HG03196 (cell line): ENCODE measurements at regions not wholly inside any gene's neighbourhood (a gene's known extent, or its start where the extent isn't known, plus 50 kb on each side); places are given as distances from the start of the nearest gene placed in this dataset.
"Not testable (repeated sequence)": the region's sequence is repeated elsewhere in the genome, so short reads cannot be mapped to it uniquely, and the experiment has no call there.

Experiments
- ATAC-seq: cut with Tn5 transposase; IDR thresholded peaks from one replicate; pipeline ENCODE4 v1.9.1; 2021; ENCODE audit not compliant: unreplicated experiment

GRCh38 chr2:87258887-87259286 lies 237.2 kb upstream of the PLGLB1 start:
- not testable (repeated sequence) for ATAC-seq

GRCh38 chr2:87262184-87262702 lies 240.6 kb upstream of the PLGLB1 start:
- ATAC-seq = not testable (repeated sequence)

GRCh38 chr2:87263868-87264518 lies 242.3 kb upstream of the PLGLB1 start:
- not testable (repeated sequence) for ATAC-seq

- ATAC-seq = not testable (repeated sequence)
Observed at GRCh38 chr2:87275192-87275591, 253.5 kb upstream of the PLGLB1 start.

- ATAC-seq = not testable (repeated sequence)
Observed at GRCh38 chr2:87275974-87276629, 254.5 kb upstream of the PLGLB1 start.

GRCh38 chr2:87276673-87277072 lies 255.0 kb upstream of the PLGLB1 start:
- ATAC-seq = not testable (repeated sequence)

DNA sequence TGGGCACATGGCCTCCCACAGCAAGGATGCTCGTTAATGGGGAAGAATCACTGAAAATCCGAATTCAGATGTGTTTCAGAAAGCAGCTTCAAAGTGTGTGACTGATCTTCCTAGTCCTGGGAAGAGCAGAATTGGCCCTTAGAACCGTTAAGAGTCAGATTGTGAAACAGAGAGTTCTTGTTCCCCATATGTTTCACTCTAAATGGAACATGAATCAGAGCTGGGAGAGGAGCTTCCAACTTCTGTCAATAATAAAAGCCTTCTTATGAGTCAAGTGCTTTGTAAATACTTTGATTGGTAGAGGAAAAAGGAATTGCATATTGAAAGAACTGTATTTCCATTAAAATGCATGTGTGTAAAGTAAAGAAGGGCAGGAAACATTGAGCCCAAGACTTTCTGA lies 256.1 kb upstream of the PLGLB1 start:
- ATAC-seq = not testable (repeated sequence)

- not testable (repeated sequence) for ATAC-seq
Observed at GRCh38 chr2:87280596-87281355, 259.1 kb upstream of the PLGLB1 start.

DNA sequence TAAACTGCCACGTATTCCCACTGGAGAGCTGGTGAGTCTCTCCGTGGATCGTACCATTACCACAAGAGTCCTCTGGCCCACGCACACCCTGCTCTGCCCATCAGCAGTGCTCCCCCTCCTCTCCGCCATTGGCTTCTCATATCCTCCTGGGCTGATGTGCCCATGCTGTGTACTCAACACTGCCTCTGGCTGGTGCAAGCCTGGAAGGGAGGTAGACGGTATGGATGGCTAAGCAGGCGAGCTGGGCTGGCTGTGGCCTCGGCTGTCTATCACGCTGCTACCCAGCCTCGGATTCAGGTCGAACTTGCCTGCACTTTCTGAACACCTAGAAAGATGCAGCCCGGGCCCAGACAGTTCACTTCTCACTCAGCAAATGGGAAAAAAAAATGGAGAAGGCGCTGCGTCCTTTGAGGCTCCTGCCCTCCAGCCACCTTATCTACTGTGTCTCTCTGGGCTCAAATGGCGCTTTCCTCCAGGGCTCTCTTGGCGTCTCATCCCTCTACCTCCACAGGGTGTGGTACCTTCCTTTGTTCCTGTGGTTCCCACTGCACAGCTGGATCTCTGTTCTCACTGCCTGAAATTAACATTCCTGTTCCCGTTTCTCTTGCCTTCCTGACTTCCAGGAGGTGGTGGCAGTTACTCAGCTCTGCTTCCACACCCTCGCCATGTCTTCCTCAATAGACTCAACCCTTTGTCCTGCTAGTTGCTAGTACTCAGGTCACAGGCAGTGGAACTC lies 262.3 kb upstream of the PLGLB1 start:
- not testable (repeated sequence) for ATAC-seq

GRCh38 chr2:87284471-87284772 lies 262.8 kb upstream of the PLGLB1 start:
- not testable (repeated sequence) for ATAC-seq

- not testable (repeated sequence) for ATAC-seq
Observed at GRCh38 chr2:87285139-87285538, 263.5 kb upstream of the PLGLB1 start.

DNA sequence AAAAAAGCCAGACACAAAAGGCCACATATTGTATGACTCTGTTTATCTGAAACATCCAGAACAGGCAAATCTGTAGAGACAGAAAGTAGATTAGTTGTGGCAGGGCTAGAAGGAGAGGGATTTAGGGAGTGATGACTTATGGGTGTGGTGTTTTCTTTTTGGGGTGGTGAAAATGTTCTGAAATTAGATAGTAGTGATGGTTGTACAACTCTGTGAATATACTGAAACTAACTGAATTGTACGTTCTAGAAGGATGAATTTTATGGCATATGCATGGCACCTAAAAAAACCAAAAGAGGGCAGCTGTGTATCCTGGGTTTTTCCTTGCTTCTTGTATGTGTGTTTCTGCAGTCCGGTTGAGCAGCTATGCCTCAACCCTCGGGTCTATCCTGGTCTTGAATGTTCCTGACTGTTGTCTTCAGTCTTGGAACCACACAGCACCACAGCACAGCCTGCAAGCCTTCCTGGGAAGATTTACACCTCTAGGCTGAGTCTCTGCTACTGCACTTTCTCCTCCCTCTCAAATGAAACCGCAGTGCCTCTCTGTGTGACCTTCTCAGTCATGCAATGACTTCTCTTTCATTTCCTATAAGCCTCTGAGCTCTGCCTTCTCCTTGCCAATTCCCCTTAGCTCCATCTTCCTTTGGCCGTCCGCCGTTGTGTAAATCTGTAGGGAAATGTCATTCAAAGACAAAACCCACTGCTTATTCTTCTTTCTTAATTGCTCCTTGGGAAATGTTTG lies 269.1 kb upstream of the PLGLB1 start:
- peak; percentile 68 for ATAC-seq

DNA sequence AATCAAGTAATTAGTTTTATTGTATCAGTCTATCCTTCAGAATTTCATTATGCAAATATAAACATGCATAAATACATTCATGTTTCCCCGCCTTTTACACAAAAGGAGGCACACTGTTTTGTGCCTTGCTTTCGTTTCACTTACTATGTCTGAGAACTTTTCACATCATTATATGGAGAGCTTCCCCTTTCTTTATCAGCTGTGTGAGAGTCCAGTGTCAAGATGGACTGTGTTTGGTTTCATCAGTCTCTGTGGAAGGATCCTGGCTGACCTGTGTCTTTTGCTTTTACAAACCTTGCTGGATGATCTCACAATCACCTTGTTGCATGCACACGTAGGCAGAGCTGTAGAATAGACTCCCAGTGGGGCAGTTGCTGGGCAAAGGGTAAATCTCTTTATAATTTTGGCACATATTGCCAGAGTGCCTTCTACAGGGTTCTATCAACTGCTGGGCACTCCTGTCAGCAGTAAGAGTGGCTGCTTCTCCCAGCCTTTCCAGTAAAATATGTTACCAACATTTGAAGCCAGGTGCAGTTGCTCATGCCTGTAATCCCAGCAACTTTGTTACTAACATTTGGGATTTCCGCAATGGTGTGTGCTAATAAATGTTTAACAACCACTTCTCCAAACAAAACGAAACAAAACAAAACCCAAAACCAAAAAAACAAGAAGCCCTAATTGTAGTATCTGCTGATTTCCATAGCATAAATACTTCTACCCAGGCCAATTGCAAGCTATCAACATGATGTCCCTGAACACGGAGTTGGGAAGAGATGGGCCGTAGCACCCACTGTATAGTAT lies 270.0 kb upstream of the PLGLB1 start:
- not testable (repeated sequence) for ATAC-seq

DNA sequence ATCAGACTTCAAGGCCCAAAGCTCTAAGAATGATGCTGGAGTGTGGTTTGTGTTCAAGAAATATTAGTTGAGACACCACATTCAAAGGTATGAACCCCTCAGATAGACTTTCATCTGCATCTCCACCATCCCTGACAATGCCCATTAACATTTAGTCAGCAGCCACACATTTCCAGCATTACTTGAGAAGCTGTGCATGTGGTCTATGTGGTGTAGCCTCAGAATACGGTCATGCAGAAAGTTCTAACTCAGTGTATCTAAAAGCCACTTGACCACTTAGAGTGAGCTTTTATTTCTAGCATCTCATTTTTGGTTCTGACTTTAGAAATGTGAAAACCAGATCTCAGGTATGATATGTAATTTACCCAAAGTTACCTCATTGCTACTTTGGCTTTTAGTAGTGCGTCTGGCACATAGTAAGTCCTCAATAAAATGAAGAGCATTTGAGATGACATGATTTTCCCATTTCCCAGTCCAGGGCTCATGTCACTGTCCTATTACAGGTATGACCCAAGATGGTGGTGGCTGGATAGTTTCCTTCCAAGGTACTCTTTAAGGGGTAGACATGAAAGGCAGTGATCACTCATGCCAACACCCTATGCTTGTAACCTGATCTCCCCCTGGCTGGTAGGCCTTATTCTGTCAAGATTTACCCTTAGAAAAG lies 272.4 kb upstream of the PLGLB1 start:
- ATAC-seq = not testable (repeated sequence)

DNA sequence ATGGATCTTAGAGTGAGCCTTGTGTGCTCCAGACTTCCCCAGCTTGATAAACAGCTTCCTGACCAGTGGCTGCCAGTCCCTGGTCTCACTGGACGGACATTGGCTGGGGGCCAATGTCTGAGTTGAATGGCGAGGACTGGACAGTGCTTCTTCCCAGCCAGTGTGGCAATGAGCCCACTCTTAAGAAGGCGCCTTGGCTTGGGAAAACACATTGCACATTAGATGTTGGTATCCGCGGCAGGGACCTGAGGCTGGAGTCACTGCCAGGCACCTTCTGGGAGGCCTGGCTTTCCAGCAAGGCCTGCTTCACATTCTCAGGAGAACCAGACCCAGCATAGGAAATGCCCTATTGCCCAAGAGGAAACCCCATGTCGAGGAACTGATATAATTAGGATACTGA lies 273.5 kb upstream of the PLGLB1 start:
- not testable (repeated sequence) for ATAC-seq

DNA sequence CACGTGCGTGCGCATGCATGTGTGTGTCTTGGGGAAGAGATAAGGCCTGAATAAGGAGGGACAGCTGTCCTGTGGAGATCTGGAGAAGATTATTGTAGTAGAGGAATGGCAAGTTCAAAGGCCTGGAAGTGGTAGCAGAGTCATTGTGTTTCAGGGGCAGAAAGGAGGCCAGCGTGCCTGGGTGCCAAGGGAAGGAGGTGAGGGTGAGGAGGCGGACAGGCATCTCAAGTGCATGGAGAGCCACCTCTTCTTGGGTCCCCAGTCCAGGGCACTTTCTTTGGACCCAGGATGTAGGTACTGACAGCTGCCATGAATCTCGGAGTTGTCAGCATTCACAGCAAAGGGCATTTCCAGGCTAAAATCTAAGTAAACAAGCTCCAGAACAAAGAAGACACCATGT lies 279.7 kb upstream of the PLGLB1 start:
- ATAC-seq = not testable (repeated sequence)

DNA sequence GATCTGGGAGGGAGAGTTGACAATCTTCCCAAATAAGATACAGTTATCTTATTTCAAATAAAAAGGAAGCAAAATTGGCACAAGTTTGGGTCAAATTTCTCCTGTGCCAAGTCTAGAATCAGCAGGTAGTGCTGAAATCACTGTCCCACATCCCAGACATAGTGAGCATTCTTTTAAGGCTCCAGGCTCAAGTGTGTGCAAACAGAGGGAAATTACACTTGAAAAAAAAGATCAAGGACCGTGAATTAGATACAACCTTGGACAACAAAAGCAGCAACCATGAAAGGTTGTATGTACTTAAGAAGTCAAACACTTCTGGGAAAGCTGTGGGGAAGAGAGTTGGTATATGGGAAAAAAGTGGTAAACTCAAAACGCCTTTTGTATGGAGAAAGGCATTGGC lies 280.2 kb upstream of the PLGLB1 start:
- not testable (repeated sequence) for ATAC-seq

DNA sequence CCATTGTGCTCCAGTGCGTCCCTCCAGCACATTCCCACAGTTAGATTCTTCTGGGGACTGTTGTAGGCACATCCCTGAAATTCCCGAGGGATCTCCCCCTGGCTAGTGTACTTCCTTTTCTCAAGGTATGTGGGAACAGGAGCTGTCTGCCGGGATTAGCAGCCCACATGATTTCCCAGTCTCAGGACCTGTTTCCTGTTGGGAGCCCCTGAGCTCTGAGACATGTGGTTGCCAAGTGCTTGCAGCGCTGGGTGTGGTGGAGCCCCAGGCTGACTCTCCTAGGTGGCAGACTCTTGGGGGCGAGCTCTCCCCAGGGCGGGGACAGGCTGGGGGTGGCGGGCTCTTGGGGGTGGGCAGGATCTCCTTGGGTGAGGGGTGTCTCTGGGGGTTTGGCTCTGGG lies 287.0 kb upstream of the PLGLB1 start:
- ATAC-seq = not testable (repeated sequence)

DNA sequence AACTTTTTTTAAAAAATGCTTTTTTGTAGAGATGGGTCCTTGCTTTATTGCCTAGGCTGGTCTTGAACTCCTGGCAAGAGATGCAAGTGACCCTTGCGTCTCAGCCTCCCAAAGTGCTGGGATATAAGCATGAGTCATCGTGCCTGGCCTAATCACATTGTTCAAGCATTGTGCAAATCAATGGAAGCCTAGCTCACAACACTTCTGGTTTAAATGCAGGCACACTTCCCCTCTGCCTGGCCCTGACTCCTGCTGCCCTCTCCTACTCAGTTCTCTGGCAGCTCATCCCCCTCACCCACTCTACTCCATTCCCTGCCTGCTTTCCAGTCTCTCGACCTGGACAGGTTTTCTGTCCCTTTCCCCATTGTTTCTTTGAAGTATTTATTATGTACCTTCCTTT lies 288.1 kb upstream of the PLGLB1 start:
- not testable (repeated sequence) for ATAC-seq
